Neural cell (in vitro differentiated cells): ENCODE measurements at regions not wholly inside any gene's neighbourhood (a gene's known extent, or its start where the extent isn't known, plus 50 kb on each side); places are given as distances from the start of the nearest gene placed in this dataset.

Source experiments
- H2AFZ ChIP-seq: fragments of 200-600, 300-800 bp; sonication (generic), shearing (Covaris generic); 2 replicates; pipeline ENCODE4 v1.6.0; 2014; ENCODE audit warnings: low read depth, mild to moderate bottlenecking, antibody characterized with exemption, low read length, moderate library complexity
- H3F3A ChIP-seq: fragments of 200-600 bp; shearing (Covaris generic); 2 replicates; pipeline ENCODE4 v1.6.1; 2016; ENCODE audit warnings: mild to moderate bottlenecking, moderate library complexity, mixed read lengths, antibody characterized with exemption, low read length; ENCODE audit not compliant: insufficient read depth, poor library complexity, severe bottlenecking
- H3K27ac ChIP-seq: fragments of 200-600, 300-800 bp; sonication (generic), shearing (Covaris generic); 2 replicates; pipeline ENCODE4 v1.5.1; 2014; ENCODE audit warnings: mild to moderate bottlenecking, low read length, moderate library complexity
- H3K27me3 ChIP-seq: fragments of 300-800, 200-600 bp; sonication (generic), shearing (Covaris generic); 2 replicates; pipeline ENCODE4 v1.6.0; 2014; ENCODE audit warnings: mild to moderate bottlenecking, low read depth, low read length, moderate library complexity; ENCODE audit not compliant: insufficient read depth
- H3K36me3 ChIP-seq: fragments of 300-800, 200-600 bp; sonication (generic), shearing (Covaris generic); 2 replicates; pipeline ENCODE4 v1.5.1; 2014; ENCODE audit warnings: mild to moderate bottlenecking, antibody characterized with exemption, low read length, moderate library complexity; ENCODE audit not compliant: insufficient read depth
- H3K4me2 ChIP-seq: fragments of 300-800, 200-600 bp; sonication (generic), shearing (Covaris generic); 2 replicates; pipeline ENCODE4 v1.6.0; 2014; ENCODE audit warnings: mild to moderate bottlenecking, low read length
- H3K4me3 ChIP-seq: fragments of 300-800, 200-600 bp; sonication (generic), shearing (Covaris generic); 2 replicates; pipeline ENCODE4 v1.5.1; 2014; ENCODE audit warnings: mild to moderate bottlenecking, low read length, moderate library complexity
- H3K79me2 ChIP-seq: fragments of 200-600 bp; shearing (Covaris generic); replicated peaks from 2 replicates; pipeline ENCODE4 v1.6.0; 2014; ENCODE audit warnings: mild to moderate bottlenecking, low read length, moderate library complexity; ENCODE audit not compliant: insufficient read depth
- H3K9ac ChIP-seq: fragments of 300-800, 200-600 bp; sonication (generic), shearing (Covaris generic); 2 replicates; pipeline ENCODE4 v1.6.1; 2016; ENCODE audit warnings: mild to moderate bottlenecking, low read length, mixed read lengths
- H3K9me2 ChIP-seq: fragments of 200-600 bp; shearing (Covaris generic); 2 replicates; pipeline ENCODE4 v1.6.1; 2016; ENCODE audit warnings: mild to moderate bottlenecking, low read length, mixed read lengths; ENCODE audit not compliant: insufficient read depth
- H3K9me3 ChIP-seq: fragments of 200-600, 300-800 bp; sonication (generic), shearing (Covaris generic); 2 replicates; pipeline ENCODE4 v1.6.1; 2016; ENCODE audit warnings: mild to moderate bottlenecking, mixed run types, low read length, moderate library complexity, mixed read lengths
- H4K20me1 ChIP-seq: fragments of 200-600 bp; shearing (Covaris generic); 2 replicates; pipeline ENCODE4 v1.6.1; 2016; ENCODE audit warnings: mild to moderate bottlenecking, mixed run types; ENCODE audit not compliant: insufficient read depth
- EP300 ChIP-seq: fragments of 450-650 bp; conservative IDR thresholded peaks from 2 replicates; pipeline ENCODE4 v1.6.1; 2014; ENCODE audit warnings: antibody characterized with exemption, mild to moderate bottlenecking, moderate library complexity; ENCODE audit not compliant: poor library complexity, severe bottlenecking
- EZH2 ChIP-seq: fragments of 200-600, 300-800 bp; shearing (Covaris generic), sonication (generic); IDR thresholded peaks from 2 replicates; pipeline ENCODE4 v1.6.1; 2014; ENCODE audit warnings: antibody characterized with exemption, low read length, borderline replicate concordance, mild to moderate bottlenecking; ENCODE audit not compliant: insufficient read depth, poor library complexity, severe bottlenecking
- MXI1 ChIP-seq: fragments of 450-650 bp; conservative IDR thresholded peaks from 2 replicates; pipeline ENCODE4 v1.6.1; 2014; ENCODE audit warnings: antibody characterized with exemption, mild to moderate bottlenecking; ENCODE audit not compliant: poor library complexity, severe bottlenecking
- POLR2AphosphoS5 ChIP-seq: IDR thresholded peaks from 2 replicates; pipeline ENCODE4 v1.6.1; 2012
- RAD21 ChIP-seq: fragments of 450-650 bp; conservative IDR thresholded peaks from 2 replicates; pipeline ENCODE4 v1.6.1; 2014; ENCODE audit warnings: antibody characterized with exemption, mild to moderate bottlenecking, moderate library complexity
- SMC3 ChIP-seq: fragments of 450-650 bp; conservative IDR thresholded peaks from 2 replicates; pipeline ENCODE4 v1.6.1; 2014; ENCODE audit warnings: antibody characterized with exemption, mild to moderate bottlenecking, moderate library complexity; ENCODE audit not compliant: poor library complexity
- TAF1 ChIP-seq: IDR thresholded peaks from 2 replicates; pipeline ENCODE4 v1.6.1; 2012; ENCODE audit warnings: low read depth
- TF ChIP-seq, protein P1 (sequence below): IDR thresholded peaks from 2 replicates; pipeline ENCODE4 v1.6.1; 2012; ENCODE audit warnings: borderline replicate concordance
- TF ChIP-seq, protein P2 (sequence below): fragments of 450-650 bp; IDR thresholded peaks from 2 replicates; pipeline ENCODE4 v1.5.1; 2014; ENCODE audit warnings: antibody characterized with exemption, mild to moderate bottlenecking, moderate library complexity; ENCODE audit not compliant: poor library complexity, severe bottlenecking

DNA sequence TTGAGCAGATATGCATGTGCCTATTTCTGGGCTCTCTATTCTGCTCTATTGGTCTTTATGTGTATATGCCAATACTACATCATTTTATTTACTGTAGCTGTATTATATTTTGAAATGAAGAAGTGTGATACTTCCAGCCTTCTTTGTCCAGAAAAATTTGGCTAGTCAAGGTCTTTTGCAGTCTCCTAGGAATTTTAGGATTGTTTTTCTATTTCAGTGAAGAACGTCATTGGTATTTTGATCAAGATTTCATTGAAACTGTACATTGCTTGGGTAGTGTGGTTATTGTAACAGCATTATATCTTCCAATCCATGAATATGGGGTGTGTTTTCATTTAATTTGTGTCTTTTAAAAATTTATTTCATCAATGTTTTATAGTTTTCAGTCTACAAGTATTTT is 400.3 kb downstream of the AASDHPPT start:
- Histone ChIP-seq H2AFZ (no peak overlapping the region), H3K27me3 (no peaks in the 10 kb centered on the region), H3K27ac (no peak overlapping the region), H3K9ac (no peak overlapping the region), H3K79me2 (no peaks in the 10 kb centered on the region), H3K4me3 (no peak overlapping the region), H3K4me2 (no peak overlapping the region), H3F3A (no peaks in the 10 kb centered on the region), H3K9me3 (no peaks in the 10 kb centered on the region), H3K9me2 (no peaks in the 10 kb centered on the region), H4K20me1 (no peaks in the 10 kb centered on the region), H3K36me3 (no peaks in the 10 kb centered on the region)
- no peak for TF ChIP-seq EP300
- TF ChIP-seq, protein P1, sequence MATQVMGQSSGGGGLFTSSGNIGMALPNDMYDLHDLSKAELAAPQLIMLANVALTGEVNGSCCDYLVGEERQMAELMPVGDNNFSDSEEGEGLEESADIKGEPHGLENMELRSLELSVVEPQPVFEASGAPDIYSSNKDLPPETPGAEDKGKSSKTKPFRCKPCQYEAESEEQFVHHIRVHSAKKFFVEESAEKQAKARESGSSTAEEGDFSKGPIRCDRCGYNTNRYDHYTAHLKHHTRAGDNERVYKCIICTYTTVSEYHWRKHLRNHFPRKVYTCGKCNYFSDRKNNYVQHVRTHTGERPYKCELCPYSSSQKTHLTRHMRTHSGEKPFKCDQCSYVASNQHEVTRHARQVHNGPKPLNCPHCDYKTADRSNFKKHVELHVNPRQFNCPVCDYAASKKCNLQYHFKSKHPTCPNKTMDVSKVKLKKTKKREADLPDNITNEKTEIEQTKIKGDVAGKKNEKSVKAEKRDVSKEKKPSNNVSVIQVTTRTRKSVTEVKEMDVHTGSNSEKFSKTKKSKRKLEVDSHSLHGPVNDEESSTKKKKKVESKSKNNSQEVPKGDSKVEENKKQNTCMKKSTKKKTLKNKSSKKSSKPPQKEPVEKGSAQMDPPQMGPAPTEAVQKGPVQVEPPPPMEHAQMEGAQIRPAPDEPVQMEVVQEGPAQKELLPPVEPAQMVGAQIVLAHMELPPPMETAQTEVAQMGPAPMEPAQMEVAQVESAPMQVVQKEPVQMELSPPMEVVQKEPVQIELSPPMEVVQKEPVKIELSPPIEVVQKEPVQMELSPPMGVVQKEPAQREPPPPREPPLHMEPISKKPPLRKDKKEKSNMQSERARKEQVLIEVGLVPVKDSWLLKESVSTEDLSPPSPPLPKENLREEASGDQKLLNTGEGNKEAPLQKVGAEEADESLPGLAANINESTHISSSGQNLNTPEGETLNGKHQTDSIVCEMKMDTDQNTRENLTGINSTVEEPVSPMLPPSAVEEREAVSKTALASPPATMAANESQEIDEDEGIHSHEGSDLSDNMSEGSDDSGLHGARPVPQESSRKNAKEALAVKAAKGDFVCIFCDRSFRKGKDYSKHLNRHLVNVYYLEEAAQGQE = no peak
- no peak for TF ChIP-seq TAF1
- no peak for TF ChIP-seq POLR2AphosphoS5
- no peak for TF ChIP-seq SMC3
- TF ChIP-seq RAD21 = no peak
- TF ChIP-seq, protein P2, sequence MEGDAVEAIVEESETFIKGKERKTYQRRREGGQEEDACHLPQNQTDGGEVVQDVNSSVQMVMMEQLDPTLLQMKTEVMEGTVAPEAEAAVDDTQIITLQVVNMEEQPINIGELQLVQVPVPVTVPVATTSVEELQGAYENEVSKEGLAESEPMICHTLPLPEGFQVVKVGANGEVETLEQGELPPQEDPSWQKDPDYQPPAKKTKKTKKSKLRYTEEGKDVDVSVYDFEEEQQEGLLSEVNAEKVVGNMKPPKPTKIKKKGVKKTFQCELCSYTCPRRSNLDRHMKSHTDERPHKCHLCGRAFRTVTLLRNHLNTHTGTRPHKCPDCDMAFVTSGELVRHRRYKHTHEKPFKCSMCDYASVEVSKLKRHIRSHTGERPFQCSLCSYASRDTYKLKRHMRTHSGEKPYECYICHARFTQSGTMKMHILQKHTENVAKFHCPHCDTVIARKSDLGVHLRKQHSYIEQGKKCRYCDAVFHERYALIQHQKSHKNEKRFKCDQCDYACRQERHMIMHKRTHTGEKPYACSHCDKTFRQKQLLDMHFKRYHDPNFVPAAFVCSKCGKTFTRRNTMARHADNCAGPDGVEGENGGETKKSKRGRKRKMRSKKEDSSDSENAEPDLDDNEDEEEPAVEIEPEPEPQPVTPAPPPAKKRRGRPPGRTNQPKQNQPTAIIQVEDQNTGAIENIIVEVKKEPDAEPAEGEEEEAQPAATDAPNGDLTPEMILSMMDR = no peak
- no peak for TF ChIP-seq EZH2
- no peak for TF ChIP-seq MXI1

DNA sequence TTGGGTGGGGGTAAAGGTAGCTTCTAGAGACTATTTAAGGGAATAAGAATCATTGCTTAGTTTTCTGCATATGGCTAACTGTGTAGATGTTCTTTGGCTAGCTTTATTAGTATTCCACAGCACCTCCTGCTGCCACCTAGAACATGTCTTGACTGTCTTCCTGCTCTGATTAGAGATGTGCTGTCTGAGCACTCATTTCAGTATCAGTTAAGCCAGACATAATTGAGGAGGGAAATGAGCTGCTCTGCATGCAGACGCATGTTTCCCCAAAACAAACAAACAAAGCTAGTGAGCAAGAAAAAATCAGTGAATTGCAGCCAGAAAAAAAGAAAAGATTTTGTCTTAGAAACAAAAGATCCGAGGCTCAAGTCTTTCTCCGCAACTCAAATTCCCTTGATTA is 402.2 kb downstream of the AASDHPPT start:
- H3K36me3 ChIP-seq = no peaks in the 10 kb centered on the region
- no peak overlapping the region for H2AFZ ChIP-seq
- H3K9me3 ChIP-seq = no peaks in the 10 kb centered on the region
- no peak overlapping the region for H3K9ac ChIP-seq
- no peaks in the 10 kb centered on the region for H3K9me2 ChIP-seq
- H3K4me2 ChIP-seq = no peak overlapping the region
- H3K79me2 ChIP-seq = no peaks in the 10 kb centered on the region
- H3K27ac ChIP-seq = no peak overlapping the region
- no peak overlapping the region for H3K4me3 ChIP-seq
- no peaks in the 10 kb centered on the region for H3K27me3 ChIP-seq
- no peaks in the 10 kb centered on the region for H4K20me1 ChIP-seq
- H3F3A ChIP-seq = no peaks in the 10 kb centered on the region
- TF ChIP-seq, protein P1 = no peak
- no peak for TF ChIP-seq SMC3
- no peak for TF ChIP-seq TAF1
- TF ChIP-seq, protein P2 = no peak
- no peak for TF ChIP-seq POLR2AphosphoS5
- TF ChIP-seq MXI1 = no peak
- no peak for TF ChIP-seq EP300
- no peak for TF ChIP-seq EZH2
- TF ChIP-seq RAD21 = no peak
